IMR-90 (cell line): ENCODE measurements at regions not wholly inside any gene's neighbourhood (a gene's known extent, or its start where the extent isn't known, plus 50 kb on each side); places are given as distances from the start of the nearest gene placed in this dataset.

Experiments
- ATAC-seq: fragments of 200-7000 bp; cut with Tn5 transposase; 2 replicates; pipeline ENCODE4 v1.9.1; 2020; ENCODE audit warnings: low read depth, mild to moderate bottlenecking, moderate library complexity
- BruUV-seq: library from RNA; stranded (reverse); fragments of 400-500 nt; replicated peaks from 2 replicates; lab custom pipeline; 2021; lab: Mats Ljungman, UMichigan
- CTCF ChIA-PET: fragments of 300-600 bp; formaldehyde crosslinking; extraction: SDS; loops from one replicate; lab custom pipeline; 2021; ENCODE audit warnings: antibody characterized with exemption; lab: Yijun Ruan, JAX
- POLR2A ChIA-PET: fragments of 300-600 bp; sonication (Branson Sonifier 250); formaldehyde crosslinking; loops from one replicate; lab custom pipeline; 2022; ENCODE audit warnings: antibody characterized with exemption; ENCODE audit not compliant: unreplicated experiment; lab: Charles Lee
- DNase-seq: peaks from one replicate; pipeline ENCODE4 v3.0.0; 2013
- H2AFZ ChIP-seq: replicated peaks from 2 replicates; pipeline ENCODE3; 2013; ENCODE audit warnings: low read length, mild to moderate bottlenecking; ENCODE audit not compliant: poor library complexity
- H2AK5ac ChIP-seq: 2 replicates; pipeline ENCODE4 v1.6.1; 2013; ENCODE audit warnings: low read depth, low read length, inconsistent platforms
- H2AK9ac ChIP-seq: replicated peaks from 2 replicates; pipeline ENCODE3; 2013; ENCODE audit warnings: mild to moderate bottlenecking, low read depth, low read length, moderate library complexity; ENCODE audit not compliant: poor library complexity
- H2BK120ac ChIP-seq: 2 replicates; pipeline ENCODE4 v1.6.1; 2013; ENCODE audit warnings: low read depth, low read length, inconsistent platforms
- H2BK15ac ChIP-seq: 3 replicates; pipeline ENCODE4 v1.6.1; 2013; ENCODE audit warnings: low read depth, low read length, inconsistent platforms
- H2BK20ac ChIP-seq: 2 replicates; pipeline ENCODE4 v1.6.1; 2013; ENCODE audit warnings: low read depth, mild to moderate bottlenecking, inconsistent platforms, low read length, moderate library complexity
- H2BK5ac ChIP-seq: 2 replicates; pipeline ENCODE4 v1.6.1; 2013; ENCODE audit warnings: mild to moderate bottlenecking, low read depth, low read length, inconsistent platforms; ENCODE audit not compliant: poor library complexity, severe bottlenecking
- H3K14ac ChIP-seq: replicated peaks from 2 replicates; pipeline ENCODE4 v1.6.1; 2013; ENCODE audit warnings: low read depth, low read length, inconsistent platforms
- H3K18ac ChIP-seq: 2 replicates; pipeline ENCODE4 v1.6.1; 2013; ENCODE audit warnings: low read depth, low read length, control low read depth
- H3K23ac ChIP-seq: 2 replicates; pipeline ENCODE4 v1.6.1; 2013; ENCODE audit warnings: low read depth, low read length, inconsistent platforms
- H3K27ac ChIP-seq: 2 replicates; pipeline ENCODE4 v1.5.1; 2013; ENCODE audit warnings: mild to moderate bottlenecking, control low read depth, low read length; ENCODE audit not compliant: insufficient read depth
- H3K27me3 ChIP-seq: 2 replicates; pipeline ENCODE4 v1.6.1; 2013; ENCODE audit warnings: low read length; ENCODE audit not compliant: control insufficient read depth, insufficient read depth
- H3K36me3 ChIP-seq: 2 replicates; pipeline ENCODE4 v1.6.1; 2013; ENCODE audit warnings: low read length, mixed read lengths; ENCODE audit not compliant: control insufficient read depth, insufficient read depth
- H3K4ac ChIP-seq: 2 replicates; pipeline ENCODE4 v1.6.1; 2013; ENCODE audit warnings: low read depth, low read length, inconsistent platforms
- H3K4me1 ChIP-seq: 2 replicates; pipeline ENCODE4 v1.6.1; 2013; ENCODE audit warnings: low read length, mixed read lengths; ENCODE audit not compliant: control insufficient read depth, insufficient read depth
- H3K4me2 ChIP-seq: 2 replicates; pipeline ENCODE4 v1.6.1; 2013; ENCODE audit warnings: low read depth, mild to moderate bottlenecking, control low read depth, low read length, moderate library complexity
- H3K4me3 ChIP-seq: 2 replicates; pipeline ENCODE4 v1.5.1; 2013; ENCODE audit warnings: low read depth, mild to moderate bottlenecking, control low read depth, low read length, moderate library complexity; ENCODE audit not compliant: insufficient read depth
- H3K56ac ChIP-seq: 2 replicates; pipeline ENCODE4 v1.6.1; 2013; ENCODE audit warnings: low read length, inconsistent platforms; ENCODE audit not compliant: insufficient read depth; ENCODE audit errors: extremely low read depth
- H3K79me1 ChIP-seq, 2 experiments: 2 replicates each; pipeline ENCODE4 v1.6.1; 2013; ENCODE audit warnings: low read length in 2 of 2, inconsistent platforms in 1 of 2, low read depth in 1 of 2
- H3K9ac ChIP-seq: 2 replicates; pipeline ENCODE4 v1.6.1; 2013; ENCODE audit warnings: low read depth, low read length, control low read depth
- H3K9me1 ChIP-seq: 2 replicates; pipeline ENCODE4 v1.6.1; 2013; ENCODE audit warnings: low read length, inconsistent platforms; ENCODE audit not compliant: insufficient read depth
- H3K9me3 ChIP-seq: 2 replicates; pipeline ENCODE4 v1.6.1; 2013; ENCODE audit warnings: low read length; ENCODE audit not compliant: control insufficient read depth, insufficient read depth
- H4K20me1 ChIP-seq: 2 replicates; pipeline ENCODE4 v1.6.1; 2013; ENCODE audit warnings: low read length, inconsistent platforms; ENCODE audit not compliant: insufficient read depth
- H4K5ac ChIP-seq: 2 replicates; pipeline ENCODE4 v1.6.1; 2013; ENCODE audit warnings: mild to moderate bottlenecking, low read depth, low read length, control low read depth
- H4K8ac ChIP-seq, 2 experiments: 2 replicates each; pipeline ENCODE4 v1.6.1; 2013; ENCODE audit warnings: low read depth in 2 of 2, low read length in 2 of 2, control low read depth in 1 of 2, inconsistent platforms in 1 of 2
- H4K91ac ChIP-seq: 2 replicates; pipeline ENCODE4 v1.6.1; 2013; ENCODE audit warnings: low read depth, low read length, inconsistent platforms; ENCODE audit not compliant: insufficient read depth
- CHD1 ChIP-seq: IDR thresholded peaks from 2 replicates; pipeline ENCODE4 v1.6.1; 2012; ENCODE audit warnings: low read depth, low read length, improper control_type of control experiment
- WGBS, 2 experiments: methylation state at CpG; one replicate each; pipeline versions ENCODE4 v1.1.5 to v1.1.7; 2013; ENCODE audit warnings: missing lambda C conversion rate in 2 of 2; ENCODE audit not compliant: insufficient read length in 1 of 2; ENCODE audit errors: extremely low coverage in 2 of 2; 5-methylcytosine and 5-hydroxymethylcytosine counted together
- dilution Hi-C: fragments of 300-500 bp; cut with HindIII; formaldehyde crosslinking; loops from one replicate; pipeline ENCODE4 v1.14.3; 2018; ENCODE audit warnings: low sequenced_read_pairs; ENCODE audit not compliant: unreplicated experiment
- in situ Hi-C: fragments of 300-500 bp; cut with MboI; formaldehyde crosslinking; loops from 3 replicates; pipeline ENCODE4 v1.14.3; 2019; ENCODE audit warnings: low sequenced_read_pairs, inconsistent platforms, mixed read lengths
- intact Hi-C: fragments of 100-400 bp; cut with micrococcal nuclease; formaldehyde crosslinking; loops from 2 replicates; pipeline ENCODE4 v1.10.0; 2022

GRCh38 chr6:102907181-102907580 is 1513.7 kb downstream of the GRIK2 start:
- dilution Hi-C loops = no loop called here

More at GRCh38 chr6:102907181-102907580, 1513.7 kb downstream of the GRIK2 start:
- TF ChIP-seq CHD1 = no peak
- Histone ChIP-seq H3K56ac (no peak overlapping the region), H3K9me3 (peaks cover 11% of the 10 kb centered on the region), H2AFZ (no peak overlapping the region), H3K27ac (no peak overlapping the region), H3K79me1 (no peaks in the 10 kb centered on the region), H2BK15ac (no peak overlapping the region), H3K27me3 (no peaks in the 10 kb centered on the region), H4K20me1 (no peaks in the 10 kb centered on the region), H2BK20ac (no peak overlapping the region), H2AK9ac (no peak overlapping the region), H2BK5ac (no peak overlapping the region), H3K4me3 (no peak overlapping the region), H3K4ac (no peak overlapping the region), H3K14ac (no peak overlapping the region), H4K91ac (no peak overlapping the region), H3K36me3 (no peaks in the 10 kb centered on the region), H2BK120ac (no peak overlapping the region), H3K9me1 (no peaks in the 10 kb centered on the region), H2AK5ac (no peak overlapping the region), H3K23ac (no peak overlapping the region), H3K4me1 (no peaks in the 10 kb centered on the region), H3K18ac (no peak overlapping the region), H4K8ac (no peak overlapping the region), H3K9ac (no peak overlapping the region), H3K4me2 (no peak overlapping the region), H4K5ac (no peak overlapping the region)
- in situ Hi-C loops = no loop called here
- POLR2A ChIA-PET = no interaction called here
- WGBS, 2 experiments = no CpG with 5 or more reads among the region's 6 CpGs
- intact Hi-C loops = no loop called here
- DNase-seq (no peak), ATAC-seq (no peak)
- CTCF ChIA-PET = no interaction called here
- BruUV-seq = no TSS peak
